Transverse colon (tissue), 4 donors: ENCODE measurements at regions not wholly inside any gene's neighbourhood (a gene's known extent, or its start where the extent isn't known, plus 50 kb on each side); places are given as distances from the start of the nearest gene placed in this dataset.

Experiments
- DNase-seq: peaks from one replicate; pipeline ENCODE4 v3.0.0-alpha.2; 2019
- H3K27ac ChIP-seq, 4 donors: fragments of 200-600 bp; sonication (generic); 2 replicates each; pipeline ENCODE4 v1.5.1; 2016 to 2018; ENCODE audit warnings: inconsistent platforms in 4 of 4
- H3K27me3 ChIP-seq: fragments of 200-600 bp; sonication (generic); 2 replicates; pipeline ENCODE4 v1.5.1; 2017; ENCODE audit warnings: inconsistent platforms
- H3K36me3 ChIP-seq, 4 donors: fragments of 200-600 bp; sonication (generic); 2 replicates each; pipeline ENCODE4 v1.5.1; 2017 to 2019; ENCODE audit warnings: inconsistent platforms in 4 of 4
- H3K4me1 ChIP-seq, 4 donors: fragments of 200-600 bp; sonication (generic); 2 replicates each; pipeline ENCODE4 v1.5.1; 2017 to 2020; ENCODE audit warnings: inconsistent platforms in 4 of 4
- H3K4me3 ChIP-seq, 4 donors: fragments of 200-600 bp; sonication (generic); 1 replicate in 1 of 4; 2 replicates in 3 of 4; pipeline versions ENCODE4 v1.5.1 to v1.6.1; 2017 to 2019; ENCODE audit warnings: inconsistent platforms in 4 of 4
- H3K9me3 ChIP-seq, 2 donors: fragments of 200-600 bp; sonication (generic); 2 replicates each; pipeline ENCODE4 v1.5.1; 2017 to 2019; ENCODE audit warnings: inconsistent platforms in 2 of 2
- EP300 ChIP-seq: sonication (generic); formaldehyde crosslinking; IDR thresholded peaks from one replicate; pipeline ENCODE4 v1.6.1; 2017; ENCODE audit warnings: antibody characterized with exemption, low read depth
- POLR2A ChIP-seq: fragments of 450-650 bp; IDR thresholded peaks from one replicate; pipeline ENCODE4 v1.6.1; 2016; ENCODE audit warnings: antibody characterized with exemption, mild to moderate bottlenecking, moderate library complexity
- POLR2AphosphoS5 ChIP-seq, 3 donors: sonication (generic); formaldehyde crosslinking; IDR thresholded peaks; one replicate each; pipeline ENCODE4 v1.6.1; 2016; ENCODE audit warnings: antibody characterized with exemption in 3 of 3
- WGBS, 2 donors: methylation state at CpG; one replicate each; pipeline ENCODE4 v1.1.5; 2018; ENCODE audit warnings: low coverage in 1 of 2; 5-methylcytosine and 5-hydroxymethylcytosine counted together
- in situ Hi-C, 4 donors: fragments of 200-750 bp; cut with MboI; loops; one replicate each; pipeline versions ENCODE4 v1.15.0 to v1.15.1; 2017; ENCODE audit warnings: low sequenced_read_pairs in 3 of 4, low pct_ligation_motif_present in 1 of 4, low pct_unique_long_range_greater_than_20kb in 1 of 4
- intact Hi-C: fragments of 100-400 bp; cut with DNase I; formaldehyde crosslinking; loops from one replicate; pipeline ENCODE4 v1.15.1; 2023; ENCODE audit warnings: low total_unique reads
- TF ChIP-seq, protein P1 (sequence below), 5 experiments: fragments of 200-600 bp in 3 of 5; fragments of 450-650 bp in 2 of 5; sonication (generic) in 3 of 5; IDR thresholded peaks; 1 replicate in 2 of 5; 2 replicates in 3 of 5; pipeline ENCODE4 v1.5.1; 2016 to 2017; ENCODE audit warnings: antibody characterized with exemption in 5 of 5, inconsistent platforms in 3 of 5, mild to moderate bottlenecking in 2 of 5, moderate library complexity in 1 of 5

DNA sequence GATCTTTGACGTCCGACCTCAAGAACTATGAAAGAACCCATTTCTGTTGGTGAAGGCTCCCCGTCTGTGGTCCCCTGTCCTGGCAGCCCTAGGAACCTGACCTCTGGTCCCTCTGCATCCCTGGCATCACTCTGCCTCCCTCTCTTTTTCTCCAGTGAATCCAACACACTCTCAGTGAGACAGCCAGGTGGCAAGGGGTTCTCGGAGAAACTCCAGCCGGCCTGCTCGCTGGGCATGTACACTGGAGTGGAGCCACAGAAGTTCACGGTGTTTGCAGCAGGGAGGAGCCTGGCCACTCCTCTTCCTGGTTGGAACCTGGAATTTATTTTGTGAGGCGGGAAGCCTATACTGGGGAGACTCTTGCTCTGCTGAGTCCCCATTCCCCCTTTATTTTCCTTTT is 230.2 kb upstream of the AJAP1 start:
- no peaks in the 10 kb centered on the region for H3K36me3 ChIP-seq
- H3K27me3 ChIP-seq = no peaks in the 10 kb centered on the region
- intact Hi-C loops = no loop called here
- TF ChIP-seq EP300 = no peak
- TF ChIP-seq POLR2A = no peak
- no peak for TF ChIP-seq POLR2AphosphoS5 (IDR thresholded peaks at IDR 0.05)
- TF ChIP-seq, protein P1, sequence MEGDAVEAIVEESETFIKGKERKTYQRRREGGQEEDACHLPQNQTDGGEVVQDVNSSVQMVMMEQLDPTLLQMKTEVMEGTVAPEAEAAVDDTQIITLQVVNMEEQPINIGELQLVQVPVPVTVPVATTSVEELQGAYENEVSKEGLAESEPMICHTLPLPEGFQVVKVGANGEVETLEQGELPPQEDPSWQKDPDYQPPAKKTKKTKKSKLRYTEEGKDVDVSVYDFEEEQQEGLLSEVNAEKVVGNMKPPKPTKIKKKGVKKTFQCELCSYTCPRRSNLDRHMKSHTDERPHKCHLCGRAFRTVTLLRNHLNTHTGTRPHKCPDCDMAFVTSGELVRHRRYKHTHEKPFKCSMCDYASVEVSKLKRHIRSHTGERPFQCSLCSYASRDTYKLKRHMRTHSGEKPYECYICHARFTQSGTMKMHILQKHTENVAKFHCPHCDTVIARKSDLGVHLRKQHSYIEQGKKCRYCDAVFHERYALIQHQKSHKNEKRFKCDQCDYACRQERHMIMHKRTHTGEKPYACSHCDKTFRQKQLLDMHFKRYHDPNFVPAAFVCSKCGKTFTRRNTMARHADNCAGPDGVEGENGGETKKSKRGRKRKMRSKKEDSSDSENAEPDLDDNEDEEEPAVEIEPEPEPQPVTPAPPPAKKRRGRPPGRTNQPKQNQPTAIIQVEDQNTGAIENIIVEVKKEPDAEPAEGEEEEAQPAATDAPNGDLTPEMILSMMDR (IDR thresholded peaks at IDR 0.05) = no peak
- H3K9me3 ChIP-seq = peaks cover 0 to 4% of the 10 kb centered on the region in 2 donors
- no peaks in the 10 kb centered on the region for H3K4me1 ChIP-seq
- no peak for DNase-seq
- WGBS, 2 donors = 82 to 89% methylated on average over 2 to 7 of the region's 8 CpGs
- in situ Hi-C loops = no loop called here
- H3K4me3 ChIP-seq = no peak overlapping the region
- H3K27ac ChIP-seq = no peak overlapping the region

GRCh38 chr1:4424766-4425165 is 229.6 kb upstream of the AJAP1 start:
- Histone ChIP-seq H3K4me1 (no peaks in the 10 kb centered on the region), H3K4me3 (no peak overlapping the region), H3K27me3 (no peaks in the 10 kb centered on the region), H3K27ac (no peak overlapping the region), H3K36me3 (no peaks in the 10 kb centered on the region), H3K9me3 (peaks cover 0 to 2% of the 10 kb centered on the region in 2 donors)
- WGBS, 2 donors = 87% methylated on average over 10 of the region's 10 CpGs; no CpG with 5 or more reads in 1 of the 2 donors
- no peak for DNase-seq
- intact Hi-C loops = no loop called here
- in situ Hi-C loops = no loop called here
- no peak for TF ChIP-seq POLR2AphosphoS5 (IDR thresholded peaks at IDR 0.05)
- TF ChIP-seq, protein P1 (IDR thresholded peaks at IDR 0.05) = no peak
- no peak for TF ChIP-seq EP300

GRCh38 chr1:4425892-4426291 is 228.5 kb upstream of the AJAP1 start:
- Histone ChIP-seq H3K9me3 (no peaks in the 10 kb centered on the region), H3K27me3 (no peaks in the 10 kb centered on the region), H3K4me1 (no peaks in the 10 kb centered on the region), H3K27ac (no peak overlapping the region), H3K36me3 (no peaks in the 10 kb centered on the region), H3K4me3 (no peak overlapping the region)
- intact Hi-C loops (no loop called here), in situ Hi-C loops (no loop called here)
- WGBS, 2 donors = 60 to 69% methylated on average over 5 to 11 of the region's 11 CpGs
- TF ChIP-seq POLR2A (no peak), POLR2AphosphoS5 (IDR thresholded peaks at IDR 0.05) (no peak), EP300 (no peak)
- TF ChIP-seq, protein P1 (IDR thresholded peaks at IDR 0.05) = no peak
- DNase-seq = no peak

DNA sequence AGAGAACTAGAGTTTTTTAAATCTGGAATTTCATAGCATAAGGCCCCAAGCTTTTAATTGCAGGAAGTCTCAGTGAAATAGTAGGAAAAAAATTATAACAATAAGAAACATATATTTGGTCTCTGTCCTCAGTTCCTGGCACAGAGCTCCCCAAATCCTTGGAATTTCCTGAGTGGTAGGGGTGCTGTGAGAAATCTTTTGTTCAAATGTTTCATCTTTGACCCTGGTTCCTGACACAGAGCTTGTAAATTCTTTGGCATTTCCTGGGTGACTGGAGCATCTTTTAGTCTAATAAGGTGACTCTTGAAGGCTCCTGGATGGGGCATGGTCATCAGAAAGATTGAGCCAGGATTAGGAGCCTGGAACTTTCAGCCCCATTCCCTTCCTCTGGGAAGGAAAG is 225.7 kb upstream of the AJAP1 start:
- in situ Hi-C loops = no loop called here
- TF ChIP-seq EP300 (no peak), POLR2A (no peak), POLR2AphosphoS5 (IDR thresholded peaks at IDR 0.05) (no peak)
- TF ChIP-seq, protein P1 (IDR thresholded peaks at IDR 0.05) = no peak
- intact Hi-C loops = no loop called here
- Histone ChIP-seq H3K27ac (no peak overlapping the region), H3K36me3 (no peaks in the 10 kb centered on the region), H3K27me3 (no peaks in the 10 kb centered on the region), H3K4me3 (no peak overlapping the region), H3K9me3 (no peaks in the 10 kb centered on the region), H3K4me1 (no peaks in the 10 kb centered on the region)
- DNase-seq = no peak
